BLaER1 treated with 17β-estradiol and CSF1 and Interleukin-3, amounts not matched to agents 10 nM and 100 nM (cell line): ENCODE measurements at regions not wholly inside any gene's neighbourhood (a gene's known extent, or its start where the extent isn't known, plus 50 kb on each side); places are given as distances from the start of the nearest gene placed in this dataset.
"Not testable (repeated sequence)": the region's sequence is repeated elsewhere in the genome, so short reads cannot be mapped to it uniquely, and the experiment has no call there.

ENCODE experiments used
- H3K27ac ChIP-seq, 11 experiments: shearing (Covaris generic); formaldehyde crosslinking; 2 replicates each; pipeline ENCODE4 v1.8.1; 2022
- H3K27me3 ChIP-seq, 11 experiments: shearing (Covaris generic); formaldehyde crosslinking; 2 replicates each; pipeline ENCODE4 v1.8.1; 2022
- H3K36me3 ChIP-seq, 11 experiments: shearing (Covaris generic); formaldehyde crosslinking; 2 replicates each; pipeline ENCODE4 v1.8.1; 2022
- H3K4me1 ChIP-seq, 10 experiments: shearing (Covaris generic); formaldehyde crosslinking; 2 replicates each; pipeline ENCODE4 v1.8.1; 2022
- H3K4me2 ChIP-seq, 11 experiments: shearing (Covaris generic); formaldehyde crosslinking; 2 replicates each; pipeline ENCODE4 v1.8.1; 2022
- H3K4me3 ChIP-seq, 10 experiments: shearing (Covaris generic); formaldehyde crosslinking; 2 replicates each; pipeline ENCODE4 v1.8.1; 2022
- H3K9ac ChIP-seq, 11 experiments: shearing (Covaris generic); formaldehyde crosslinking; 2 replicates each; pipeline ENCODE4 v1.8.1; 2022
- H3K9me3 ChIP-seq, 11 experiments: shearing (Covaris generic); formaldehyde crosslinking; replicated peaks in 1 of 11; 2 replicates each; pipeline ENCODE4 v1.8.1; 2022
- H4K20me1 ChIP-seq, 11 experiments: shearing (Covaris generic); formaldehyde crosslinking; 2 replicates each; pipeline ENCODE4 v1.8.1; 2022
- Cebpa-rat ChIP-seq, 11 experiments: shearing (Covaris generic); IDR thresholded peaks; 2 replicates each; pipeline ENCODE4 v1.8.1; 2022

DNA sequence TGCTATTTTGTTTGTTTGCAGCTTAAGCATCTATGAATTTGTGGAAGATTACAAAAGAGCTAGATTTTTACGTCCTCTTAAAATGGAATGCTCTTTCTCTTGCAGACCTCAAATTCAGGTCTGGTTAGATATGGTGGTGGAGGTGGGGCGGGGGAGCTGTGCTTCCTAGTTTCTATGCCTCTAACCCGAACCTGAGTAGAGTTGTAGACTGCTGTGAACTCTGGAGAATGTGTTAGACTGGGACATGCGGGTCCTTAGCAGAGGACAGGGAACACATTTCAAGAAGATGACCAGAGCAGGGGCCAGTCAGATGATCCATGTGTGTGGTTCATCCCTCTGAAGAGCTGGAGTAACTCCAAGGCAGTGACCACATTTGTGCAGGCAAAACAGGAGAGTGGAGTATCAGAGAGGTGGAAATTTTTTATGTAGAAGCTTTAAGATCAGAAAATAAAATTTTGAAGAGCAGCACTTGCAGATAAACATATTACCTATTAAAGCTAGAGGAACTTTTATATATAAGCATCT, 154.9 kb downstream of the FAM174A start:
- H3K27ac ChIP-seq, result no peak overlapping the region
- H4K20me1 ChIP-seq, result no peaks in the 10 kb centered on the region
- no peak overlapping the region for H3K9ac ChIP-seq
- peaks cover 0 to 19% (median 7%) of the 10 kb centered on the region in 11 experiments; a peak in 16 of 22 replicates for H3K9me3 ChIP-seq
- H3K36me3 ChIP-seq, result no peaks in the 10 kb centered on the region
- no peaks in the 10 kb centered on the region for H3K27me3 ChIP-seq
- no peaks in the 10 kb centered on the region for H3K4me1 ChIP-seq
- TF ChIP-seq Cebpa-rat (IDR thresholded peaks at IDR 0.05), result no peak
- no peak overlapping the region for H3K4me2 ChIP-seq
- H3K4me3 ChIP-seq, result no peak overlapping the region

DNA sequence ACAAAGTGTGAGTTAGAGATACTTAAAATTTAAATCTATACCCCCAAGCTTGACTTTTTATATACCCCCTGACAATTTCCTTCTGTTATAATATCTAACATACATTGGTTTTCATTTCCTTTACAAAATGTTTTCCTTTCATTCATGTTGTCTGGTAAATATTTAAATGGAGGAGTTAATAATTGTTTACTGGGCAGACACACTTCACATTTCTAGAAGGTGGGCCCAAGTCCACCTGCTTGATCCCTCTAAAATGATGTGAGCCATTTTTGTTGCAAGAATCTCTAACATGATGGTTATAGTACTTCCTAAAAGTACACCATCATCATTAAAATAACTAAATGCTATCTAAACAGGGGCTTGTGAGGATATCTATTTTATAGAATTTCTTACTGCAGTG, 155.9 kb downstream of the FAM174A start:
- H3K4me2 ChIP-seq, result no peak overlapping the region
- H4K20me1 ChIP-seq, result no peaks in the 10 kb centered on the region
- H3K27ac ChIP-seq, result no peak overlapping the region
- H3K4me3 ChIP-seq, result no peak overlapping the region
- H3K4me1 ChIP-seq, result no peaks in the 10 kb centered on the region
- no peak for TF ChIP-seq Cebpa-rat (IDR thresholded peaks at IDR 0.05)
- H3K9ac ChIP-seq, result no peak overlapping the region
- H3K36me3 ChIP-seq, result no peaks in the 10 kb centered on the region
- no peaks in the 10 kb centered on the region for H3K27me3 ChIP-seq
- peaks cover 0 to 19% (median 7%) of the 10 kb centered on the region in 11 experiments; a peak in 16 of 22 replicates for H3K9me3 ChIP-seq

DNA sequence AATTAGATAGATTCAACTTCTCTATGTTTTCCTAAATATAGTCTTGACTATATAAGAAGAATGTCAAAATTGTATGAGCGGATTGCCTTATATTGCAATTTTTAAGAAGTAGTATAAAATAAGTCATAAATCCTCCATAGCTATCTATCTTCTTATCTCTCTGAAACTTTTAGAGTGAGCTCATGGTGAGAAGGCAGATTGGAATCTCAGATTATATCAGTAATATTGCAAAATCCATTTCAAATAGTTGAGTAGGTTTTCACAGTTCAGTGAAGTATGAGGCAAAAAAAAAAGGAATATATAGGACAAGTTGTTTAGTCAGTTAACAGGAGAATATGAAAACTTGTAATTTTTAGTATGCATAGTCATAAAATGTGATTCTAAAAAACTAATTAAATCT, 156.4 kb downstream of the FAM174A start:
- no peaks in the 10 kb centered on the region for H3K27me3 ChIP-seq
- no peaks in the 10 kb centered on the region for H4K20me1 ChIP-seq
- H3K4me1 ChIP-seq, result no peaks in the 10 kb centered on the region
- H3K9me3 ChIP-seq, result peaks cover 0 to 19% (median 7%) of the 10 kb centered on the region in 11 experiments; a peak in 16 of 22 replicates
- H3K36me3 ChIP-seq, result no peaks in the 10 kb centered on the region
- no peak for TF ChIP-seq Cebpa-rat (IDR thresholded peaks at IDR 0.05)
- H3K4me2 ChIP-seq, result no peak overlapping the region
- H3K9ac ChIP-seq, result no peak overlapping the region
- H3K27ac ChIP-seq, result no peak overlapping the region
- H3K4me3 ChIP-seq, result no peak overlapping the region

DNA sequence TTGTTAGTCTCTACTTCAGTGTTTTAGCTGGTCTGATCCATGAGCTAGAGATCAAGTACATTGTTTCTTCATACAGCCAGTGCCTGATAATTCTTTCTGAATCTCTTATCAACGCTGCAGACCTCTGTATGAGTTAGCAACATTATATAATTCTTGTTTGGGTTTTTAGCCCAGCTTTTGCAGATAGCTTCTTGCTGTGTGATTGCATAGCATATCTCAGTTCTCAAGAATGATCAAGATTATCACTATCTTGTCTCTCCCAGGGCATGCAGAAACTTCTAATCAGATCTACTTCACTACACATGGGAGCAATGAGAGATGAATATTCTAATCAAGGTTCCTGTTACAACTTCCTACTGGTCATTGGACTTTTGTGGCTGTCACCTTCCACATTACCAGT, 158.3 kb downstream of the FAM174A start:
- peaks cover 0 to 8% (median 7%) of the 10 kb centered on the region in 11 experiments; a peak in 14 of 22 replicates for H3K9me3 ChIP-seq
- no peak for TF ChIP-seq Cebpa-rat (IDR thresholded peaks at IDR 0.05)
- H3K27ac ChIP-seq, result no peak overlapping the region
- no peaks in the 10 kb centered on the region for H4K20me1 ChIP-seq
- H3K4me3 ChIP-seq, result no peak overlapping the region
- H3K27me3 ChIP-seq, result no peaks in the 10 kb centered on the region
- H3K9ac ChIP-seq, result no peak overlapping the region
- H3K4me2 ChIP-seq, result no peak overlapping the region
- no peaks in the 10 kb centered on the region for H3K4me1 ChIP-seq
- no peaks in the 10 kb centered on the region for H3K36me3 ChIP-seq

DNA sequence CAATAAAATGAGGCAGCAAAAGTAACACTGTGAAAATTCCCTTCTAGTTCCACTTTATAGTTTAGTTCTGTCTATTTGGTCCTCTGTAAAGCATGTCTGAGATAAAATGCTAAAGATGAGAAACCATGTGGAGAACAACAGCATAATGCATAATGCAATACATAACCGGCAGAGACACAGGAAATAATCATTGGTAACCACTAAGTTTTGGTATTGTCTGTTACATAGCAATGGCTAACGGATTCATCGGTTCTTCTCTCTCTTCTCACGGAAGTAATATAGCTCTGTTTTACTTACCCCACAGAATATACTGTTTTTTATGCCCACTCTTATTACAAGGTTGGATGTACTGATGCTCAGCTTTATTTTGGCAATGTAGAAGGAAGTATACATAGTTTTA, 158.9 kb downstream of the FAM174A start:
- Histone ChIP-seq H3K4me2 (no peak overlapping the region), H3K4me1 (no peaks in the 10 kb centered on the region)
- no peak for TF ChIP-seq Cebpa-rat (IDR thresholded peaks at IDR 0.05)

DNA sequence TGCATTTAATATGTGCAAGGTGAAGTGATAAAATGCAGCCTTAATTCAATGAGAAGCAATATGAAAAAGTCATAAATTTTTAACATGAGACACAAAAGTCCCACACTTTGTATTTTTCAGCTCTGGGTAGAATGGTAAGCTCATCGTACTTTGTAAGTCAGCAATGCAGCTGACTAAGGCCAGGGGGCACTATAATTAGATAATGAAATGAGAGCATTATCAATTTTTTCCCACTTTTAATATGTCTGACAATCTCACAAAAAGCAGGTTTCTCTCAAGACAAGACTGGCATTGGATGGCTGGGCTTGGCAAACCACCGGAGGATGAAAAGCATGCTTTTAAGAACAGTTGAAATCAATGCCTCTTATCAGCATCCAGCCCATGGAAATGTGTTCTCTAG, 162.8 kb downstream of the FAM174A start:
- no peaks in the 10 kb centered on the region; a peak in 1 of 20 replicates for H3K4me1 ChIP-seq
- TF ChIP-seq Cebpa-rat (IDR thresholded peaks at IDR 0.05), result no peak

More for the DNA sequence above, 158.9 kb downstream of the FAM174A start:
- H3K4me3 ChIP-seq, result no peak overlapping the region
- H3K27me3 ChIP-seq, result no peaks in the 10 kb centered on the region
- H4K20me1 ChIP-seq, result no peaks in the 10 kb centered on the region
- no peak overlapping the region for H3K9ac ChIP-seq
- no peak overlapping the region for H3K27ac ChIP-seq
- peaks cover 0 to 2% (median 2%) of the 10 kb centered on the region in 11 experiments; a peak in 8 of 22 replicates for H3K9me3 ChIP-seq
- H3K36me3 ChIP-seq, result no peaks in the 10 kb centered on the region

DNA sequence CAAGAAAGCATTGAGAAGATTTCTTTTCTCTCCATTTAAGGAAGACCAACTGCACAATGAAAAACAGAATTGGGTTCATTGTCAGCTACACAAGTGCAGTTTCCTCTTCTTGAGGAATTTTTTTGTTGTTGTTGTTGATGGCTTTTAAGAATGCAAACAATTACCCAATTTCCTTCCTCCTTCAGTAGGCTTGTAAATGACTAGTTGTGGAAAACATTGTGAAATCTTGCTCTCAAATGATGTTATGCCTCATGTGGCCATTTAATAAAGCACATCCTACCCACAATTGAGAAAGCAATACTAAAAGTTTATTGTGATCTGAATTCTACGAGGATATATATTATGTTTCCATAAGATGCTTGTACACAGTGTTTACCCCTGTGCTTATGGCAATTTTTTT, 171.6 kb downstream of the FAM174A start:
- Histone ChIP-seq H3K36me3 (no peaks in the 10 kb centered on the region), H3K4me2 (peak overlapping the region in 10 of 11 experiments; percentile 20 to 81 (median 60); a peak in 20 of 22 replicates), H3K4me3 (no peak overlapping the region), H3K4me1 (peaks cover 0 to 44% (median 26%) of the 10 kb centered on the region in 10 experiments; a peak in 17 of 20 replicates), H3K9ac (peak overlapping the region in 9 of 11 experiments; percentile 22 to 77 (median 58); a peak in 15 of 22 replicates), H3K9me3 (peaks cover 0 to 49% (median 7%) of the 10 kb centered on the region in 11 experiments; a peak in 10 of 22 replicates), H4K20me1 (no peaks in the 10 kb centered on the region), H3K27me3 (no peaks in the 10 kb centered on the region), H3K27ac (peak overlapping the region; percentile 59 to 94 (median 83))
- TF ChIP-seq Cebpa-rat (IDR thresholded peaks at IDR 0.05), result peak in 7 of 11 experiments; percentile 35 to 97 (median 82); a peak in 11 of 22 replicates

More for the DNA sequence above, 162.8 kb downstream of the FAM174A start:
- H3K4me3 ChIP-seq, result no peak overlapping the region
- peaks cover 0 to 10% (median 0%) of the 10 kb centered on the region in 11 experiments; a peak in 5 of 22 replicates for H3K9me3 ChIP-seq
- H3K27me3 ChIP-seq, result no peaks in the 10 kb centered on the region
- no peak overlapping the region for H3K9ac ChIP-seq
- H3K36me3 ChIP-seq, result no peaks in the 10 kb centered on the region
- H4K20me1 ChIP-seq, result no peaks in the 10 kb centered on the region
- no peak overlapping the region for H3K4me2 ChIP-seq
- H3K27ac ChIP-seq, result no peak overlapping the region

DNA sequence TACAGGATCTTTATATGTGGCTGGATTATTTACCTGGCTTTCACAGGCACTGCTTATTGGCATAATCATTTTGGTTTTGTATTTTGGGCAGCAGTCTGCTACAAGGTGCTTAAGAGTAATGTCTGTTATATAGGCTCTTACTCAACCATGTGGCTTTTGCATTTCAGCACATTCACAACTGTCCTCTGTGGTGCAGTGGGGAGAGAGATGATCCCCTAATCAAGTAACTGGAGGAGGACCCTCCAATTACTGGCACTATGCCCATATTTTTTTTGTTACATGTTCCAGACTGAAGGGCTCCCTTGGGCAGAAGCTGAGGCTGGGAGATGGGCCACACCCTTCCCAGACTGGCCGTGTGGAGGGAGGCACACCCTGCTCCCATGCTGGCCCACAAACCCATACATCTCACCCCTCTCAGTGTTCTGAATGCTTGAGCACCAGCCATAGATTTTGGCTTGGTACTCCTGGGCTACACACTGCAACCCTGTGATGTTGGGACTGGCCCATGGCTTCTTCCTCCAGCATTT, 173.5 kb downstream of the FAM174A start:
- H3K4me1 ChIP-seq, result peaks cover 0 to 44% (median 26%) of the 10 kb centered on the region in 10 experiments; a peak in 17 of 20 replicates
- TF ChIP-seq Cebpa-rat (IDR thresholded peaks at IDR 0.05), result no peak
- H3K9me3 ChIP-seq, result peaks cover 0 to 32% (median 7%) of the 10 kb centered on the region in 11 experiments; a peak in 10 of 22 replicates
- H3K36me3 ChIP-seq, result no peaks in the 10 kb centered on the region
- H4K20me1 ChIP-seq, result no peaks in the 10 kb centered on the region
- no peak overlapping the region for H3K9ac ChIP-seq
- H3K27me3 ChIP-seq, result no peaks in the 10 kb centered on the region
- H3K4me3 ChIP-seq, result no peak overlapping the region; a peak in 1 of 20 replicates
- peak overlapping the region in 7 of 11 experiments; percentile 13 to 48 (median 45); a peak in 12 of 22 replicates for H3K4me2 ChIP-seq
- H3K27ac ChIP-seq, result peak overlapping the region in 10 of 11 experiments; percentile 32 to 94 (median 86); a peak in 19 of 22 replicates

DNA sequence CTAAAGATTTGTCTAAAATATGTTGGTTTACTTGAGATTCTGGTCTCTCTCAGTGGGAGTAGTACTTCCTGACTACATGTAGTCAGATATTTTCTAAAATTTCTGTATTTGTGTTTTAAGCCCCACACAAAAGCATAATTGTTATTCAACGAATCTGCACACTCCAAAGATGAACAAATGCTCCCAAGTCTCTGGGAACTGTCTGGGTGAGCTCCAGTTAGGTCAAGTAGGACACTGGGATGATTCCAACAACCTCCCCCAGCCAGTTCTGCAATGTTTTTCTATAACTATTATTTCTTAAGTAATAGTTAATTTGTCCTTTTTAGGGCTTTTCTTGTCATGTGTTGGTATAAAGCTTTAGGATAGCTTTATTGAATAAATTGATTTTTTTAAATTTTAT, 174.6 kb downstream of the FAM174A start:
- no peaks in the 10 kb centered on the region for H3K36me3 ChIP-seq
- H3K27ac ChIP-seq, result peak overlapping the region in 7 of 11 experiments; percentile 15 to 92 (median 83); a peak in 9 of 22 replicates
- H3K27me3 ChIP-seq, result no peaks in the 10 kb centered on the region
- peaks cover 0 to 52% (median 26%) of the 10 kb centered on the region in 10 experiments; a peak in 17 of 20 replicates for H3K4me1 ChIP-seq
- TF ChIP-seq Cebpa-rat (IDR thresholded peaks at IDR 0.05), result no peak
- no peaks in the 10 kb centered on the region for H4K20me1 ChIP-seq
- H3K4me2 ChIP-seq, result peak overlapping the region in 3 of 11 experiments; percentile 34 to 48 (median 45); a peak in 2 of 22 replicates
- peaks cover 0 to 27% (median 7%) of the 10 kb centered on the region in 11 experiments; a peak in 10 of 22 replicates for H3K9me3 ChIP-seq
- H3K4me3 ChIP-seq, result no peak overlapping the region
- no peak overlapping the region for H3K9ac ChIP-seq

DNA sequence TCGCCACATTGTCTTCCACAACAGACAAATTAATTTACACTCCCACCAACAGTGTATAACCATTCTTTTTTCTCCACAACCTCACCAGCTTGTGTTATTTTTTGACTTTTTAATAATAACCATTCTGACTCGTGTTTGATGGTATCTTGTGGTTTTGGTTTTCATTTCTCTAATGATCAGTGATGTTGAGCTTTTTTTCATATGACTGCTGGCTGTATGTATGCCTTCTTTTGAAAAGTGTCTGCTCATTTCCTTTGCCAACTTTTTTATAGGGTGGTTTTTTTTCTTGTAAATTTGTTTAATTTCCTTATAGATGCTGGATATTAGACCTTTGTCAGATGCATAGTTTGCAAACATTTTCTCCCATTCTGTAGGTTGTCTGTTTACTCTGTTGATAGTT, 179.6 kb downstream of the FAM174A start:
- H3K9me3 ChIP-seq, result peaks cover 0 to 10% (median 0%) of the 10 kb centered on the region in 11 experiments; a peak in 3 of 22 replicates
- not testable (repeated sequence) for H3K27me3 ChIP-seq, H3K36me3 ChIP-seq, H4K20me1 ChIP-seq, H3K9ac ChIP-seq, H3K4me3 ChIP-seq
- peaks cover 0 to 16% (median 0%) of the 10 kb centered on the region in 10 experiments; a peak in 6 of 20 replicates for H3K4me1 ChIP-seq
- peak overlapping the region in 1 of 11 experiments; percentile 35; a peak in 1 of 22 replicates for H3K27ac ChIP-seq
- peak overlapping the region in 4 of 11 experiments; percentile 20 to 57 (median 42); a peak in 7 of 22 replicates for H3K4me2 ChIP-seq
